Skin of body (tissue), 1 donor: ENCODE measurements at regions not wholly inside any gene's neighbourhood (a gene's known extent, or its start where the extent isn't known, plus 50 kb on each side); places are given as distances from the start of the nearest gene placed in this dataset.

Experiments
- DNase-seq: peaks from one replicate; lab custom pipeline; 2025; lab: John Stamatoyannopoulos, UW

- no peak for DNase-seq
Observed at GRCh38 chr1:109826930-109827349, 63.2 kb upstream of the EPS8L3 start.

- no peak for DNase-seq
Observed at GRCh38 chr1:109826446-109826845, 62.7 kb upstream of the EPS8L3 start.

GRCh38 chr1:109824349-109825115 lies 60.8 kb upstream of the EPS8L3 start:
- DNase-seq: no peak

GRCh38 chr1:109823543-109824348 lies 60.0 kb upstream of the EPS8L3 start:
- DNase-seq: no peak

GRCh38 chr1:109822749-109823542 lies 59.2 kb upstream of the EPS8L3 start:
- no peak for DNase-seq

GRCh38 chr1:109821831-109822745 lies 58.4 kb upstream of the EPS8L3 start:
- no peak for DNase-seq

GRCh38 chr1:109821221-109821669 lies 57.5 kb upstream of the EPS8L3 start:
- DNase-seq: no peak

GRCh38 chr1:109819906-109820305 lies 56.2 kb upstream of the EPS8L3 start:
- no peak for DNase-seq

GRCh38 chr1:109818988-109819764 lies 55.5 kb upstream of the EPS8L3 start:
- no peak for DNase-seq

GRCh38 chr1:109818271-109818987 lies 54.7 kb upstream of the EPS8L3 start:
- DNase-seq: no peak

- DNase-seq: no peak
Observed at GRCh38 chr1:109817881-109818270, 54.2 kb upstream of the EPS8L3 start.

- DNase-seq: no peak
Observed at GRCh38 chr1:109816975-109817535, 53.3 kb upstream of the EPS8L3 start.

- DNase-seq: no peak
Observed at GRCh38 chr1:109816175-109816811, 52.6 kb upstream of the EPS8L3 start.

GRCh38 chr1:109815809-109816174 lies 52.1 kb upstream of the EPS8L3 start:
- no peak for DNase-seq

- DNase-seq: no peak
Observed at GRCh38 chr1:109814993-109815786, 51.5 kb upstream of the EPS8L3 start.

GRCh38 chr1:109814223-109814622 lies 50.5 kb upstream of the EPS8L3 start:
- peak; percentile 45 for DNase-seq
